ENCODE measurements at regions not wholly inside any gene's neighbourhood (a gene's known extent, or its start where the extent isn't known, plus 50 kb on each side); places are given as distances from the start of the nearest gene placed in this dataset.

DNA sequence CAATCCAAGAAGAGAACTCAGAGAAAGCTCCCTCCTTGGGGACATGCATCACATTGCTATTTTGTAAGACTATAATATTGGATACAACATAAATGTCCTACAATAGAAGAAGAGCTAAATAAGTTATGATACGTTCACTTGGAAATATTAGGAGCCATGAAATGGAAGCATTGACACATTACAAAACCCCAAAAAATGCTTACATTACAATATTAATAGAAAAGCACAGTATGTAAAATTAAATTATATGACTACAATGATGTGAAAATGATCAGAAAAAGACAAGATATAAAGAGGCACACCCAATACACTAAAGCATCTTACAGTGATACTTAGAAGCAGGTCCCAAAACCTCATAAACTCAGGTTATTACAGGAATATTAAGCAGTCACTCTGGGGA lies 694.1 kb downstream of the TOX3 start:
- TF ChIP-seq CTCF (conservative IDR thresholded peaks at IDR 0.05; ENCODE audit: low read depth, low read length): no peak
- no peak overlapping the region for H3K4me3 ChIP-seq (ENCODE audit: low read depth, low read length)
- DNase-seq (ENCODE audit: low read depth): no peak

GRCh38 chr16:51851111-51851510 lies 695.8 kb downstream of the TOX3 start:
- TF ChIP-seq CTCF (conservative IDR thresholded peaks at IDR 0.05; ENCODE audit: low read depth, low read length): no peak
- no peak overlapping the region for H3K4me3 ChIP-seq (ENCODE audit: low read depth, low read length)
- DNase-seq (ENCODE audit: low read depth): no peak

- TF ChIP-seq CTCF (conservative IDR thresholded peaks at IDR 0.05; ENCODE audit: low read depth, low read length): no peak
- no peak overlapping the region for H3K4me3 ChIP-seq (ENCODE audit: low read depth, low read length)
- no peak for DNase-seq (ENCODE audit: low read depth)
Observed at GRCh38 chr16:51849715-51850114, 697.2 kb downstream of the TOX3 start.

GRCh38 chr16:51845586-51846305 lies 694.7 kb upstream of the SALL1 start:
- DNase-seq (ENCODE audit: low read depth): peak; percentile 33
- no peak overlapping the region for H3K4me3 ChIP-seq (ENCODE audit: low read depth, low read length)
- no peak for TF ChIP-seq CTCF (conservative IDR thresholded peaks at IDR 0.05; ENCODE audit: low read depth, low read length)

DNA sequence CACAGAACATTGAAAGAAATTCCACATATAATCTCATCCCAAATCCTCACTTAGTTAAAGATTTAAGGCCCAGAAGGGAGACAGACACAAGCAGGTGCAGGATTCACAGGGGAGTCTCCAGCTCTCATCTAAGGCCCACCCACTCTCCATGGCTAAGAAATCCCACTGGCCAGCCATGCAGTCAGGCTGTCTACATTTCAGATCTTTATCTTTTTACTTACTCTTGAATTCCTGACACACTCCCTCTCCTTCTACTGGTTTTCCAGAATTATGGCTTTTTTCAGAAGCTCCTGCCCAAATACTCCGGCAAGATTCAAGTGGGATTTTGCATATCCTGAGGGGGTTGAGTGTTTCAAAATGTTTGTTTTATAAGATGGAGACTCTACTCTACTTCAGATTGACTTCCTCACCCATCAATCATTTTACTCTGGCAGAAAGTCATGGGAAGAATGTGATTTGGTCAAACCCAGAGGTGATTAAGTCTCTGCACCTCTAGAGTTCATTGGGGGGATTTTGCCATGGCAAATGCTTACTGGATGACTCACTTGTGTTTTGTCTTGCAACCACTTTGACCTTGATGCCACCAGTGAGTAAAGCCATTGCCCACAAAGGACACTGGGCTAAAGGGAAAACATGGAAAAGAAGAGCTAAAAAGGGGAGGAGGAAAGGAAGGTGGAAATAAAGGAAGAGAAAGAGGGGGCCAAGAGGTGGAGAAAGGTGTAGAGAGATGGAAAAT lies 688.8 kb upstream of the SALL1 start:
- H3K4me3 ChIP-seq (ENCODE audit: low read depth, low read length): no peak overlapping the region
- no peak for TF ChIP-seq CTCF (conservative IDR thresholded peaks at IDR 0.05; ENCODE audit: low read depth, low read length)
- peak; percentile 74 for DNase-seq (ENCODE audit: low read depth)

GRCh38 chr16:51834794-51835193 lies 683.7 kb upstream of the SALL1 start:
- TF ChIP-seq CTCF (conservative IDR thresholded peaks at IDR 0.05; ENCODE audit: low read depth, low read length): no peak
- no peak overlapping the region for H3K4me3 ChIP-seq (ENCODE audit: low read depth, low read length)
- DNase-seq (ENCODE audit: low read depth): no peak

All from epithelial cell of proximal tubule (primary cell).